Thyroid gland (tissue), 4 donors: ENCODE measurements at regions not wholly inside any gene's neighbourhood (a gene's known extent, or its start where the extent isn't known, plus 50 kb on each side); places are given as distances from the start of the nearest gene placed in this dataset.

Experiments
- POLR2A ChIP-seq, 2 donors: fragments of 450-650 bp; IDR thresholded peaks; one replicate each; pipeline ENCODE4 v1.6.1; 2017; ENCODE audit warnings: antibody characterized with exemption in 2 of 2, mild to moderate bottlenecking in 2 of 2, moderate library complexity in 1 of 2
- TF ChIP-seq, protein P1 (sequence below), 6 experiments: fragments of 200-600 bp in 3 of 6; fragments of 450-650 bp in 3 of 6; sonication (generic) in 3 of 6; IDR thresholded peaks; one replicate each; pipeline ENCODE4 v1.5.1; 2016 to 2019; ENCODE audit warnings: antibody characterized with exemption in 6 of 6, mild to moderate bottlenecking in 2 of 6, inconsistent platforms in 1 of 6, moderate library complexity in 1 of 6

DNA sequence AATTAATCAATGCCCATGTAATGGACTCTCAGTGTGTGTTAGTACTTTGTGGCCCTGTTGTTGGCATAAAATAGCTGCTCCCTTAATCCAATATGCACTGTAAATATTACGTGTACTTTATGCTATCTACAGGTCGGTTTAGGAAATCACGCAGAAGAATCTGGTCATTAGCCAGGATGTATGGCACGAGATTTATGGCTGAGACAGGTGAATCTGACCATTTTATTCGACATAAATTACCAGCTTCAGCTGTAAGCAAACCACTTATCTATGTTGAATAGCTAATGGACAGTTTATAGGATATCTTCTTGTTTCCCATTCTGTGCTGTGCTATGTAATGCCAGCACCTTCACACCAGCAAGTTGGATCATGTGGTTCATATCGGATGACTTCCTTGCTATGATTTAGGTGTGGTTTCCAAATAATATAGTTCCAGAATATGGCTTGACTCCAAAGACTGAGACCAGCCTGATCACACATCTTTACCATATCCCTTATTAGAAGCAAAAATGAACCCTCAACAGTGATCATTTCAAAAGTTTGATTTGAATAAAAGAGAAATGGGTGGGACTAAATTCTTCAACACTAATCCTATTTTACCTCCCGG is 301.4 kb downstream of the AHR start:
- no peak for TF ChIP-seq POLR2A (IDR thresholded peaks at IDR 0.05)
- TF ChIP-seq, protein P1, sequence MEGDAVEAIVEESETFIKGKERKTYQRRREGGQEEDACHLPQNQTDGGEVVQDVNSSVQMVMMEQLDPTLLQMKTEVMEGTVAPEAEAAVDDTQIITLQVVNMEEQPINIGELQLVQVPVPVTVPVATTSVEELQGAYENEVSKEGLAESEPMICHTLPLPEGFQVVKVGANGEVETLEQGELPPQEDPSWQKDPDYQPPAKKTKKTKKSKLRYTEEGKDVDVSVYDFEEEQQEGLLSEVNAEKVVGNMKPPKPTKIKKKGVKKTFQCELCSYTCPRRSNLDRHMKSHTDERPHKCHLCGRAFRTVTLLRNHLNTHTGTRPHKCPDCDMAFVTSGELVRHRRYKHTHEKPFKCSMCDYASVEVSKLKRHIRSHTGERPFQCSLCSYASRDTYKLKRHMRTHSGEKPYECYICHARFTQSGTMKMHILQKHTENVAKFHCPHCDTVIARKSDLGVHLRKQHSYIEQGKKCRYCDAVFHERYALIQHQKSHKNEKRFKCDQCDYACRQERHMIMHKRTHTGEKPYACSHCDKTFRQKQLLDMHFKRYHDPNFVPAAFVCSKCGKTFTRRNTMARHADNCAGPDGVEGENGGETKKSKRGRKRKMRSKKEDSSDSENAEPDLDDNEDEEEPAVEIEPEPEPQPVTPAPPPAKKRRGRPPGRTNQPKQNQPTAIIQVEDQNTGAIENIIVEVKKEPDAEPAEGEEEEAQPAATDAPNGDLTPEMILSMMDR (IDR thresholded peaks at IDR 0.05), result no peak
